HFFc6 (cell line): ENCODE measurements at regions not wholly inside any gene's neighbourhood (a gene's known extent, or its start where the extent isn't known, plus 50 kb on each side); places are given as distances from the start of the nearest gene placed in this dataset.
"Not testable (repeated sequence)": the region's sequence is repeated elsewhere in the genome, so short reads cannot be mapped to it uniquely, and the experiment has no call there.

ENCODE experiments used
- DNase-seq: peaks from one replicate; pipeline ENCODE4 v3.0.0-alpha.2; 2018
- H3K27ac Mint-ChIP-seq: 2 replicates; pipeline ENCODE4 v1.8.0; 2020; ENCODE audit warnings: mild to moderate bottlenecking, mixed read lengths
- H3K27me3 Mint-ChIP-seq: 2 replicates; pipeline ENCODE4 v1.8.0; 2021; ENCODE audit warnings: mild to moderate bottlenecking, moderate library complexity, mixed read lengths; ENCODE audit not compliant: insufficient read depth
- H3K36me3 Mint-ChIP-seq: 2 replicates; pipeline ENCODE4 v1.8.0; 2021; ENCODE audit warnings: low read depth, mixed read lengths
- H3K4me1 Mint-ChIP-seq: 2 replicates; pipeline ENCODE4 v1.8.0; 2020; ENCODE audit warnings: low read depth, mixed read lengths
- H3K4me3 Mint-ChIP-seq: 2 replicates; pipeline ENCODE4 v1.8.0; 2020; ENCODE audit warnings: mild to moderate bottlenecking, moderate library complexity, mixed read lengths
- H3K9me3 Mint-ChIP-seq: 2 replicates; pipeline ENCODE4 v1.8.0; 2020; ENCODE audit warnings: mild to moderate bottlenecking, mixed read lengths
- CTCF ChIP-seq: fragments of 200-600 bp; sonication (generic); IDR thresholded peaks from 2 replicates; pipeline ENCODE4 v1.5.0; 2021; ENCODE audit warnings: antibody characterized with exemption, mild to moderate bottlenecking

- H3K27me3 Mint-ChIP-seq, H3K27ac Mint-ChIP-seq, H3K4me3 Mint-ChIP-seq, DNase-seq, H3K36me3 Mint-ChIP-seq, H3K4me1 Mint-ChIP-seq: not testable (repeated sequence)
- H3K9me3 Mint-ChIP-seq, result peaks cover 69% of the 10 kb centered on the region
Measured at GRCh38 chr11:48649064-48649463, 160.5 kb downstream of the OR4A47 start.

GRCh38 chr11:48669146-48669545 is 180.6 kb downstream of the OR4A47 start:
- TF ChIP-seq CTCF, result no peak
- Mint-ChIP-seq H3K27ac (no peak overlapping the region), H3K9me3 (peaks cover 55% of the 10 kb centered on the region), H3K27me3 (no peaks in the 10 kb centered on the region), H3K4me3 (no peak overlapping the region), H3K36me3 (no peaks in the 10 kb centered on the region), H3K4me1 (no peaks in the 10 kb centered on the region)
- DNase-seq, result no peak

- Mint-ChIP-seq H3K27ac (no peak overlapping the region), H3K36me3 (peaks cover 10% of the 10 kb centered on the region), H3K9me3 (peaks cover 80% of the 10 kb centered on the region), H3K27me3 (no peaks in the 10 kb centered on the region), H3K4me1 (no peaks in the 10 kb centered on the region), H3K4me3 (no peak overlapping the region)
- no peak for TF ChIP-seq CTCF
- no peak for DNase-seq
Measured at GRCh38 chr11:48675945-48676344, 187.4 kb downstream of the OR4A47 start.

- Mint-ChIP-seq H3K27me3 (no peaks in the 10 kb centered on the region; the same call in 1 of the 2 replicates), H3K27ac (no peak overlapping the region), H3K9me3 (peaks cover 71% of the 10 kb centered on the region), H3K4me1 (no peaks in the 10 kb centered on the region), H3K4me3 (no peak overlapping the region), H3K36me3 (peaks cover 5% of the 10 kb centered on the region; the same call in 1 of the 2 replicates)
- no peak for TF ChIP-seq CTCF
- DNase-seq, result no peak
Measured at GRCh38 chr11:48683226-48683720, 194.7 kb downstream of the OR4A47 start.

GRCh38 chr11:48729503-48729902 is 240.9 kb downstream of the OR4A47 start:
- H3K36me3 Mint-ChIP-seq, H3K4me1 Mint-ChIP-seq, H3K27me3 Mint-ChIP-seq, H3K27ac Mint-ChIP-seq, DNase-seq, H3K4me3 Mint-ChIP-seq: not testable (repeated sequence)
- peaks cover 57% of the 10 kb centered on the region for H3K9me3 Mint-ChIP-seq

GRCh38 chr11:48750081-48750480 is 233.6 kb downstream of the TRIM51G start:
- not testable (repeated sequence) for H3K27ac Mint-ChIP-seq, H3K4me1 Mint-ChIP-seq, H3K4me3 Mint-ChIP-seq, H3K27me3 Mint-ChIP-seq, DNase-seq, H3K36me3 Mint-ChIP-seq
- peaks cover 28% of the 10 kb centered on the region for H3K9me3 Mint-ChIP-seq
